ENCODE measurements at regions not wholly inside any gene's neighbourhood (a gene's known extent, or its start where the extent isn't known, plus 50 kb on each side); places are given as distances from the start of the nearest gene placed in this dataset.

DNA sequence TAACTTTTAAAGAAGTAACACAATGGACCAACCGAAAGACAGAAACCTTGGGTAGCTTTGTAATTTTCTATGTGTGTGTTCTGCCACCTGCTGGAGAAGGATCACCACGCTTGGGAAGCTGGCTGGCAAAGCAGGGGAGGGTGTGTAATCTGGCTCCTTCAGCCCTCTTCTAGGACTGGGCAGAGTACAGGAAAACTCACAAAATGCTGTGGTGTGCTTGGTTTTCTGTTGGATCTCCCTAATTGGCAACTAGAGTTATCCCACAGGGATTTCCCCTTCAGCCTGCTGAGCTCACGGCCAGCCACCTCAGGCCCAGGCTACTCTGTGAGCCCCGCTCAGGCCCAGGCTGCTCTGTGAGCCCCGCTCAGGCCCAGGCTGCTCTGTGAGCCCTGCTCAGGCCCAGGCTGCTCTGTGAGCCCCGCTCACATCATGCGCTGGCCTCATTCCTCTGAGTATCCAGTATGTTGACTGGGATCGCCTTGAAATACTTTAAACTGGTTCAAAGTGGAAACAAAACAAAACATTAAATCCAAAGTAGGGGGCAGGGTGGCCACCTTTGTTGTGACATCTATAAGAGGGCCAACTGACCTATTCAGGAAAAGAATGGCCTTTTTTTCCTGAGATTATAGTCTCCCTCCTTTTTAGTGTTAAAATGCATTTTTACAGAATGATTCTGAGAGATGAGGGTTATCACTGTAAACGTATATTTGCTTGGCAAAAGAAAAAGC is 52.0 kb upstream of the RNU6-8 start:
- H3K9me3 Mint-ChIP-seq (ENCODE audit: unreplicated experiment), result no peaks in the 10 kb centered on the region
- H3K4me3 Mint-ChIP-seq (ENCODE audit: unreplicated experiment), result no peak overlapping the region
- BruUV-seq (replicated peaks), result no TSS peak
- intact Hi-C loops (cut with micrococcal nuclease), result loop anchor here (1.0 to 10.0 kb wide), 6 partner anchors 127 to 798 kb away; partner anchors contain the start of gene DTD2
- peak; percentile 63 for TF ChIP-seq CTCF (IDR thresholded peaks at IDR 0.05; ENCODE audit: unreplicated experiment)
- no peaks in the 10 kb centered on the region for H3K27me3 Mint-ChIP-seq (ENCODE audit: insufficient read depth, unreplicated experiment)
- DNase-seq (ENCODE audit: unreplicated experiment), result peak; percentile 73
- no peak overlapping the region for H3K27ac Mint-ChIP-seq (ENCODE audit: low read depth, unreplicated experiment)
- no peaks in the 10 kb centered on the region for H3K36me3 Mint-ChIP-seq (ENCODE audit: insufficient read depth, unreplicated experiment)
- POLR2A ChIA-PET, result interaction anchor here (0.7 to 1.8 kb wide), 9 partner anchors 128 to 835 kb away, joined by 3 to 9 read pairs (median 5); partner anchors contain the start of gene HEATR5A
- peaks cover 10% of the 10 kb centered on the region for H3K4me1 Mint-ChIP-seq (ENCODE audit: insufficient read depth, unreplicated experiment)
- CTCF ChIA-PET, result interaction anchor here (0.6 to 6.4 kb wide), 47 partner anchors 9 to 805 kb away, joined by 3 to 123 read pairs (median 5); partner anchors contain the start of gene DTD2

GRCh38 chr14:32255789-32256188 is 52.7 kb upstream of the RNU6-8 start:
- intact Hi-C loops (cut with micrococcal nuclease), result loop anchor here (1.0 to 10.0 kb wide), 5 partner anchors 127 to 305 kb away; no protein-coding TSS in a partner anchor
- ChIA-PET CTCF (interaction anchor here (0.6 to 1.5 kb wide), 3 partner anchors 213 to 321 kb away, joined by 4 to 5 read pairs (median 5); no protein-coding TSS in a partner anchor), POLR2A (no interaction called here)
- H3K9me3 Mint-ChIP-seq (ENCODE audit: unreplicated experiment), result no peaks in the 10 kb centered on the region
- H3K4me1 Mint-ChIP-seq (ENCODE audit: insufficient read depth, unreplicated experiment), result peaks cover 11% of the 10 kb centered on the region
- TF ChIP-seq CTCF (IDR thresholded peaks at IDR 0.05; ENCODE audit: unreplicated experiment), result no peak
- DNase-seq (ENCODE audit: unreplicated experiment), result no peak
- no peaks in the 10 kb centered on the region for H3K27me3 Mint-ChIP-seq (ENCODE audit: insufficient read depth, unreplicated experiment)
- no TSS peak for BruUV-seq (replicated peaks)
- no peaks in the 10 kb centered on the region for H3K36me3 Mint-ChIP-seq (ENCODE audit: insufficient read depth, unreplicated experiment)
- no peak overlapping the region for H3K27ac Mint-ChIP-seq (ENCODE audit: low read depth, unreplicated experiment)
- no peak overlapping the region for H3K4me3 Mint-ChIP-seq (ENCODE audit: unreplicated experiment)

DNA sequence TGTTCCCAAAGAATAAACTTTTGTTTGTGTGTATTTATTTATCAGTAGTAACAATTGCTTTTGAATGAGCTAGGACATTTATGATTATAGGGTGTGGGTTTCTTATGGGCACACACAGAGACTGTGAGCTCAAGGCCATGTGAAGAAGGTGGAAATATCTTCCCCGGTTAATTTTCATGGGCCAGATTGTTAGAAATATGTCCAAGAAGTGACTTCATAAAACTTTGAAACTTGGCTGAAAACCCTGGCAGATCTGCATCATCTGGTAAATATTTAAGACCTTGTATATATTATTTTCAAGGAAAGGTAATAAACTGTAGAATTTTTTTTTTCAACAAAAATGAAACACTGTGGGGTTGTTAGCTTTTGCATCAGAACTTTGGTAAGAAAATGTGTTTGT is 53.5 kb upstream of the RNU6-8 start:
- H3K27ac Mint-ChIP-seq (ENCODE audit: low read depth, unreplicated experiment), result no peak overlapping the region
- ChIA-PET POLR2A (interaction anchor here (0.6 kb wide), 1 partner anchor 319 kb away, joined by 3 read pairs; no protein-coding TSS in a partner anchor), CTCF (interaction anchor here (0.6 to 1.5 kb wide), 7 partner anchors 9 to 838 kb away, joined by 3 to 5 read pairs (median 4); no protein-coding TSS in a partner anchor)

More for the DNA sequence above, 53.5 kb upstream of the RNU6-8 start:
- Mint-ChIP-seq H3K27me3 (ENCODE audit: insufficient read depth, unreplicated experiment) (no peaks in the 10 kb centered on the region), H3K36me3 (ENCODE audit: insufficient read depth, unreplicated experiment) (no peaks in the 10 kb centered on the region), H3K4me3 (ENCODE audit: unreplicated experiment) (no peak overlapping the region), H3K9me3 (ENCODE audit: unreplicated experiment) (no peaks in the 10 kb centered on the region), H3K4me1 (ENCODE audit: insufficient read depth, unreplicated experiment) (peaks cover 11% of the 10 kb centered on the region)
- TF ChIP-seq CTCF (IDR thresholded peaks at IDR 0.05; ENCODE audit: unreplicated experiment), result no peak
- DNase-seq (ENCODE audit: unreplicated experiment), result no peak
- intact Hi-C loops (cut with micrococcal nuclease), result loop anchor here (10.0 kb wide), 1 partner anchor 262 kb away; no protein-coding TSS in a partner anchor
- BruUV-seq (replicated peaks), result no TSS peak

Measured in MCF 10A (cell line).